ENCODE measurements at regions not wholly inside any gene's neighbourhood (a gene's known extent, or its start where the extent isn't known, plus 50 kb on each side); places are given as distances from the start of the nearest gene placed in this dataset.
"Not testable (repeated sequence)": the region's sequence is repeated elsewhere in the genome, so short reads cannot be mapped to it uniquely, and the experiment has no call there.

DNA sequence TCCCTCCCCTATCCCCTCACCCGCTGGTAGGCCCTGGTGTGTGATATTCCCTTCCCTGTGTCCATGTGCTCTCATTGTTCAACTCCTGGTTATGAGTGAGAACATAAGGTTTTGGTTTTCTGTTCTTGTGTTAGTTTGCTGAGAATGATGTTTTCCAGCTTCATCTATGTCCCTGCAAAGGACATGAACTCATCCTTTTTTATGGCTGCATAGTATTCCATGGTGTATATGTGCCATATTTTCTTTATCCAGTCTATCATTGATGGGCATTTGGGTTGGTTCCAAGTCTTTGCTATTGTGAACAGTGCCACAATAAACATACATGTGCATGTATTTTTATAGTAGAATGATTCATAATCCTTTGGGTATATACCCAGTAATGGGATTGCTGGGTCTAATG, 217.8 kb downstream of the TLE3 start:
- DNase-seq, result not testable (repeated sequence)

DNA sequence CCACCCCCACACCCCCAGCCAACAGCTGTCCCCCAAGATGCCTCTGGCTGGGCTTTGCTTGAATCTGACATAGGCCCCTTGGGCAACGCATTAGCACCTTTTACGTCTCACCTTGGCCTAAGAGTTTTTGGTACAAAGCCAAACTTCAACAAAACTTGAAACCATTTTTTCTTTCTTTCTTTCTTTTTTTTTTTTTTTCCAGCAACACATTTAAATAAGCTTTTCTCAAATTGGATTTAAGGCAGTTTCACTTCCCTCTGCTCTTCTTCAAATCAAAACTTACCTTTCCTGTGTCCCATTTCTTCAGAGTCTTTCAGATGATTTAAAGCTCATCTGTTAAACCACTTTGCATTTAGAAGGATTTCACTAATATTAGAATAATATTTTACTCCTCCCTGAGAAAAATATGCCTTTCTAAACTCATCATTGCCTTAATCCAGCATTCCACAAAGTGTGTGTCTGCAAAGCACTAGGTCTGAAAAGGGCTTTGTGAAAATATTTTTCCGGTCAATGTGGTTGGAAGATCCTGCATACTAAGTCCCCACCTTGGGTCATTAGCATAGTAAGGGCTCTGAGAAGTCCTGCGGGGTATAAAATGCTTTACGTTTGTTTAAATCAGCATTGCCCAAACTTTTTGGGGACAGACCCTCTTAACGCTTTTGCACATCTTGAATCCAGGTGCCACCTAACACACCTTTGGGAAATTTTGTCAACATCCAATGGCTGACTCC, 217.0 kb downstream of the TLE3 start:
- no peak for DNase-seq

DNA sequence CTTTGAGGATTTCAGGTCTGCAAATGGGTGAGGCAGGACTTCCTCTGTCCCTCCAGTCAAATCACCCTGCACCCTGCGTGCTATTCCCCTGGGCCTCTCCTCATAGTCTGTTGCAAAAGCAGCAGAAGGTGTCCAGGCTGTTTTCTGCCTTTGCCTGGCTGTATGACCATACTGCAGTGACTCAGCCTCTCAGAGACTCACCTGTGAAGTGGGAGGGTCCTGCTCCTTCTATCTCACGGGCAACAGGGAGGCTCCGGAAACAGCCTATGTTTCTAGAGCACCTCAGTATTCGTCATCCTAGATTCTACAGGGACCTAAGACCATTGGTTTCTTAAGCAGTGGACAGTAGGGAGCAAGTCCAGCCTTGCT, 216.4 kb downstream of the TLE3 start:
- no peak for DNase-seq

DNA sequence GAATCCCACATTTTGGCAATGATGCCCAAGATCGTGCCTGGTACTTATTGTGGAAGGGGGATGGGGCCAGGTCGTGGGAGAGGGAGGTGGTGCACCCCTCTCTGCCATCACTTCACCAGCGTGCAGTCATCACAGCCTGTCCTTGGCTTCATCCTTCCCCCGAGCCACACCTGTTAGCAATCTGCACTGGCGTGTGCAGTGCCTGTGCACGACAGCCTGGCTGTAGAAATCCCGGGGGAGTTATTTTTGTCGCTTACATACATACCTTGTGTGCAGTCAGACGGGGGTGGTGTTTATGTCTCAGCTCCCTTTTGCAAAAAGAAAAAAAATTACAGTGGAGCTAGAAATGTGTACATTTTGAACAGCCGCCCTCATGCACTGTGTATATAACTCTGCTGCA, 216.0 kb downstream of the TLE3 start:
- DNase-seq, result no peak

DNA sequence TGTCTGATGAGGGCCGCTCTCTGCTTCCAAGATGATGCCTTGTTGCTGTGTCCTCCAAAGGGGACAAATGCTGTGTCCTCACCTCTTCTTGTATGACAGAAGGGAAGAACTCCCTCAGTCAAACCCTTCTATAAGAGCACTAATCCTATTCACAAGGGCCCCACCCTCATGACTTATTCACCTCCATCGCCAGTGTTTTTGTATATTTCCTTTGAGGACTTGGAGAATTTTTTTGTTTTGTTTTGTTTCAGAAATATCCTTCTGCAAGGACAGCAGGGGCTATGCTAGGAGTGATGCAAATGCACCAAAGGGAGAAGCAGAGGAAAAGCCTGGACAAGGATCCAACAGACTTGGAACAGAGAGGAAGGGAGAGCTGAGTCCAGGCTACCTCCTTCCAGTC, 214.4 kb downstream of the TLE3 start:
- no peak for DNase-seq

DNA sequence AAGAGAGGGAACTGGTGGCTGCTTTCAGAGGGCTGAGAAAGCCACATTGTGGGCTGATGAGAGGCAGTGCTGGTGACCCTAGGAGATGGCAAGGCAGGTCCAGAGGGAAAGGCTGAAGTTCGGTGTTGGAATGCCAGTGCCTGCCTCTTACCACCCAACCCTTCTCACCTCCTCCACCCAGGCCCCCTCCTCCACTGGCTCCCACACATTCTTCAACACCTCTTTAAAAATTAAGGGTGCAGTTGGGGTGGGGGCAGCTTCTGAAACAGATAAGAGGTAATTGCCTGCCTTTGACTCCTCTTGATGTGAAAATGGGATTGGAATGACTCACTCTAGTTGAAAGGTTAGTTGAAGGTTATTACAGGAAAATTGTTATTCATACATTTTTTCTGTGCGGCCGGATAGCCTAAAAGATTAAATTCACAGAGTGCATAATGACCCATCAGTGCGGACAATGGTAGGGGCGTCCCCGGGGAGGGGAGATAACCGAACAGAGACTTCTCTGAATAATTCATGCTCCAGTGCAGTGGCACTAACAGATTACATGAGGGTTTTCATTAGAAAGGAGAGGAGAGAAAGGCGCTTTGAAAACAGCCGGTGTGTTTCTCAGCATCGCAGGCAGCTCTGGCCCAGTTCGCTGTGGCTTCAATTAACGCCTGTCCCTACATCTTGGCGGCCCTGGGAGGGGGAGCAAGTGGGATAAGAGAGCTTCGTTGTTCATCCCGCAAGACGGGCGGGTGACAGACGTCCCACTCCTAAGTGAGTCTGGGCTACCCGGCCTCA, 212.4 kb downstream of the TLE3 start:
- no peak for DNase-seq

DNA sequence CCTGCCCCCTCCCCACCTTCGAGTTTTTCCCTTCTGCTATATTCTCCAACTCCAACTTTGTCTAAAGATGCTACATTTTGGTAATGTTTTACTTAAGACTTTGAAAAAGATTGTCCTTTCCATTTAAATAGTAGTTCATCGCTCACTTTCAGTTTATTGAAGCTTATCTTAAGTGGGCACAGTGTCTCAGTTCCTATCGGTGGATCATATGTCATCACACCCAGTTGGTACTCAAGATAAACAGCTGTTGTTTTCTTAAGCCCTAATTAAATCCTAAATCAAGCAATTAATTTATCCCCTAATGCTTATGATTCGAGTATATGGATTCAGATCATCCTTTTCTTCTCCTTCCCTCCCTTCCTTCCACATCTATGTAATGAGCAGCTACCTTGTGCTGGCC, 210.7 kb downstream of the TLE3 start:
- DNase-seq, result no peak

DNA sequence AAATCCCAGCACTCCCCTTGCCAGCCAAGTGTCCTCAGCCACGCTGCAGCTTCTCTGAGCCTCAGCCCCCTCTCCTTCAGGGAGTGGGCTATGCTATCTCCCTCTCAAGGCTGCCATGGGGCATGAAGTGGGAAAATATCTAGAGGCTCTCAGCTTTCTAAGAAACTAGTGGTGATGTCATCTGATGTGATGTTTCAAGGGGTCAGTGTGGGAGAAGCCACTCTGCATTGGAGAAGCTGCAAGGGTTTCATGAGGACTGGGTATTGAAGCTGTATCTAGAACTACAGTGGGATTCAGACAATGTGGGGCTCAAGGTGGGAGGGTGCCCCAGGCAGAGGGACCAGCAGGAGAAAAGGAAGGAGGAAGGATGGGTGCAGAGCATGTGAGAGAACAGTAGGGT, 210.2 kb downstream of the TLE3 start:
- DNase-seq, result no peak

DNA sequence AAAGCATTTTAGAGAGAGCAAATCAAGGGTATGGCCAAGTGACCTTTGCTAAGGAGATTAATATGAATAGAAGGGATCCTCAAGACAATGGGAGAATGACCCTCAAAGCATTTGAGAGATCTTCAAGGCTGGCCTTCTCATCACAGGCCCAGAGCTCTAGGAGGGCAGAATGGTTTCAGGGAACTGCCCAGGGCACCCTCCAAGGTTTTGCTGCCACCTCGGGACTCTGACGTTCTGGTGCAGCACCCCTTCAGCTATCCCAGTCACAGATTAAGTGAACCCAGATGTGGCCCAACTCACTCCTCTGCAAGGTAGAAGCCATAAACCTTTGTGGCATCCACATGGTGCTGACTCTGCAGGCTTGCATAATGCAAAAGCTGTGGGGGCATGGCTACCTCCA, 209.3 kb downstream of the TLE3 start:
- DNase-seq, result no peak

DNA sequence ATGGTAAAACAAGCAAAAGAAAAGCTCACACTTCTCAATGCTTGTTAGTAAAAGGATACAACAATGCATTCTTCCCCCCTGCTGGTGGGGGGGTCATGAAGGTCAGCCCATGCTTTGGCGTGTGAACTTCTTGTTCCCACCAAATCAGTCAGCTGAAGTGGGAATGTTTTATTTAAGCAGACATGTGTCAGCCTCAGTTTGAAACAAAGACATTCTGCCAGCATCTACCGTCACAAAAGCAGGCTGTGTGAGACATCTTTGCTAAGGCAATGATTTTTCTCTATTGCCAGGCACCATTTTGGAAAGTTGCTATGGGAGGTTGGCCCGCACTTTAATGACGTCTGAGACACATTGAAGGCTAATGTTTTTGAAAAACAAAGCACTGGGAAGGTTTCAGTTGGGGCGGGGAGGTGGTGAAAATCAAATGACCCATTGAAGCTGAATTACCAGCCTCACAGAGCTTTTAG, 206.6 kb downstream of the TLE3 start:
- DNase-seq, result no peak

DNA sequence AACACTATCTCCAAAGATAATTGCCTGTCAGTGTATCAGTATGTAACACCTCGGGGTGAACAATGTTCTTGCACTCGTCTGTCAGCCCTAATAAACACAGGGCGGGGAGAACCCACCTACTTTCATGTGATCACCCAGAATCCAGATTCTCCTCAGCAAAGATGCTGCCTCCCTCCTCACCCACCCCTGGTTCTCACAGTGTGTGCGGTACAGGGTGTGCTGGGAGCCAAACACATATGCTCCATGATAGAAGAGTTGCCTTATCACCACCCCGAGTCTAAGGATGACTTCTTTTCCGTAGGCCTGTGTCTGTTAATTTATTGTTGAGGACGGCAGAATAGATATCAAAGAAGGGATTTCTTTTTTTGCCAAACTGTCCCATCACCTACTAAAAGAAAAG, 206.1 kb downstream of the TLE3 start:
- no peak for DNase-seq

DNA sequence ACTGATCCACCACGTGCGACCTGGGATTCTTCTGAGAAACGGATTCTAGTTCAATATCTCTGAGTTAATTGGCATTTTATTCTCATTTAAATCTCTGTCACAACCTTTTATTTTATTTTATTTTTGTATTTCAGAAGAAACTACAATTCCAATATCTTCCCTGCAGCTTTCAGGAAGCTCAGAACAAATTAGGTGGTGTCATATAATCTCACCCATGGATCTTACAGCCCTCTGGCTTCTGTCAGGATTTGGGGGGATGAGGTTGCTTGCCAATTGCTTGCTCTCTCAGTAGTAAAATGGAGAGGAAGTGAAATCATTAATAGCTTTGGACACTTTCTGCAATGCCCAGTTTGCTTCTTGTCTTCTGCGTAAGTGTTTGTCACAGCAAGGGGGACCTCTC, 205.4 kb downstream of the TLE3 start:
- no peak for DNase-seq

DNA sequence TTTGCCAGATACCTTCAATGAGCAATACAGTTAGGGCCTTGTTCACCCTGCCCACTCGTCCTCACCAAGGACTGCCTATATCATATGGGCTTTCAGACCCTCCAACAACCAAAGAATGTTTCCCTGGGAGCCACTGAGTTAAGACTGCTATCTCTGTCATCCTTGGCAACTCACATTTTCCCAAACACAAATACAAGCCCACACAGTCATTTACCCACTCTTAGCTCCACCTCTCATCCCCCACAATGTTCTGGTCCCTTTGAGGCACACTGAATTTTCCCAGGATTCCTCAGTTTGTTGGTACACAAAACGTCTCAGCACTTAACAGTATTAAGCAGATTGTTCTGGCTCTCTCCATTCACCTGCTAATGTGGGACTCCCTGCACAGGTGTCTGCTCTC, 204.6 kb downstream of the TLE3 start:
- DNase-seq, result no peak

DNA sequence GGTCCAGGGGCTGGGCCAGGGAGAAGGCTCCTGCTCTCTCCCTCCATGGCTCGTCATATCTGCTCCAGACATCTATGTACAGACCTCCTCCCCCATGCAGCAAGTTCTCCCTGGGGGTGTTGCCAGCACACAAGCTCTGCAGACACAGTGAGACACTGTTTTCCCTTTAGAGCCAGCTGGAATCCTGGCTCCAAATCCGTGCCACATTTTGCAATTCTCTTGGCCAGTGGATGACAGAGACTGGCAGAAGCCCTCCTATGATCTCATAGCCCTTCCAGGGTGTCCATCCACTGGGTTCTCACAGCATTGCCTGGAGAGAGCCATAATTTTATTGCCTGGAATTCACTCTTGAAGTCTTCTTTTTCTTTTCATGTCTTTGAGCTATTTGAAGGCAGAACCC, 203.9 kb downstream of the TLE3 start:
- no peak for DNase-seq

DNA sequence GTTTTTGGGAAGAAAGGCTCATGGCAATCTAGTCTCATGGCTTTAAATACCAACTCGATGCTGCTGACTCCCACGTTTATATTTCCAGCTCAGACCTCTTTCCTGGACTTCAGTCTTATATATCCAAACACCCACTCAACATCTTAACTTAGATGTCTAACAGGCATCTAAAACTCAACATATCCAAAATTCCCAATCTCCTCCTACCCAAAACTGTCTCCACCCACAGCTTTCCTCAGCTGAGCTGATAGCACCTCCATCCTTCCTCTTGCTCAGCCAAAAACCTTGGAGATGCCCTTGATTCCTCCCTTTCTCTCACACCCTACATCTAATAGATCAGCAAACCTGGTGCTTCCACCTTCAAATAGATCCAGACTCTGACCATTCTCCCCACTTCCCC, 202.5 kb downstream of the TLE3 start:
- DNase-seq, result no peak

DNA sequence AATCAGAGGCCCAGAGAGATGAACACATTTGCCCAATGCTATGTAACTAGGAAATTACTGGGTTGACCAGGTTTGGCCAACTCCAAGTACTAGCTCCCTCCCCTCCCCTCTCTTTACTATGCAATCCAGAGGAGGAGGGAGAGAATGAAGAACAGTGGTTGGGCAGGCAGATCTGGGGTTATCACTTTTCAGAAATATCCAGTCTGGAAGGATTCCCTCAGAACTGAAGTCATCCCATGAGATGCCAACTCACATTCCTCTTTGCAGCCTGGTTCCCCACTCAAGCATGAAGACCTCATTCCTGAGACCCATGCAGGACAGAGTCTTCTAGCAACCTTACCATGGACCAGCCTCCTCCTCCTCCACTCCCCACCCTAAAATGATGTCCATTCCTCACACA, 201.1 kb downstream of the TLE3 start:
- DNase-seq, result no peak

DNA sequence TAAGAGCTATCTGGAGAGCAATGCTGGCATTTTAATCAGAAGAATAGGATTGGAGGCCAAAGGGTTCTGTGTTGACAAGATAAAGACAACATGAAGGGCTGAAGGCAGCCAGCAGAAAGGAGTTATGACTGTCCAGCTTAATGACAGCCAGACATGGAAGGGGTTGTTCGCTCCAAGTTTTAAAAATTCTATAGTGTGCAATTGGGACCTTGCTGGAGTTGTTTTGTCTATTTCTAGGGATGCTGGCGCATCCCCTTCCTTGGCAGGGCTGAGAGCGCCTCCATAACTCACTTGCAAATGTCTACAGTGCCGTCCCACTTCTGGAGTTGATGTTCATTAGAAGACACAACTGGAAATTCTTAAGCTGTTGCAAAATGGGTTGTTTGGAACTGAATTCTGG, 200.7 kb downstream of the TLE3 start:
- DNase-seq, result no peak

DNA sequence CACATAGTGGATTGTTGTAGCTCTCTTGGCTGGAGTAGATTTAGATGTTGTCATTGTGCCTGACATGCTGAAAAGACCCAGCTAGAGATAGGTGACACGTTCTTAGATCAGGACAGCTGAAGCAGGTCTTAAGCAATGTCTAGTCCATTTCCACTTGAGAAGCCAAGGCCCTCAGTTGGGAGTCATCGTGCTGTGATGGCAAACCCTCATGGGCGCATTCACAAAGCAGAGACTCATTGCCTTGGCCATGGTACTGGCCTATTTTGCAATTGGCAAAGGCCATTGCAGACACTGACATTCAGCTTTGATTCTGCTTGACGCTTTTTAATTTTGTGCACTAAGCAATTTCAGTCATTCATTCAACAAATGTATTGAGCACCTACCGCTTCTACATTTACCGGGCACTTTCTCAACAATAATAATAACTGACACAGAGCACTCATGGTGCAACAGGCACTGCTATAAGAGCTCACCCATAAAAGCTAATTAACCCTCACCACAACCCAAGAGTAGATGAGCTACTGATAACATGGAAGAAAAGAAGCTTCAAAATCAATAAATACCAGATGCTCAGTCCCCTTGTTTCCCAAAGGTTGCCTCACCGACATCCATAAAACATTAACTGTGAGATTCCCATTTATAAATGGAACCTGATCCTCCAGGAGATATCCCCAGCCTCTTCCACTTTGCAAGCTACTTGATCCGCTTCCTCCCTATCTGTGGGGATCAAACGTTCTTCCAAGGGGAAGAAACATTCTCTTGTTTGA, 200.1 kb downstream of the TLE3 start:
- DNase-seq, result no peak

DNA sequence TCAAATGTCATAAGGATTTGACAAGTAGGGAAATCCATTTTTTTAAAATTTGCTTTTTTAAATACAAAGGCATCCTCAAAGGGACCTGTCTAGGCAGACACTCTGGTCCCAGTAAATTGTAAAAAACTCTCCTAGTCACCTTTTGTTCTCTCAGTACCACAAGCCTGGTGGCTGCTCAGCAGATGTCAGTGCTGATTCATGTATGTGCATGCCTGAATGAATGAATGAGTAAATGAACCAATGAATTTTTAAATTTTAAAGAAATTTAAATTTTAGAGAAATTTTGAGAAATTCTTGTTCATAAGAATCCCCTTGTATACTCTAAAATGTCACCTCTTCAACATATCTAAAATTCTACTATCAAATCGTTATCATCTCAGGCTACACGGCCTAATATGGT, 199.5 kb downstream of the TLE3 start:
- DNase-seq, result no peak

DNA sequence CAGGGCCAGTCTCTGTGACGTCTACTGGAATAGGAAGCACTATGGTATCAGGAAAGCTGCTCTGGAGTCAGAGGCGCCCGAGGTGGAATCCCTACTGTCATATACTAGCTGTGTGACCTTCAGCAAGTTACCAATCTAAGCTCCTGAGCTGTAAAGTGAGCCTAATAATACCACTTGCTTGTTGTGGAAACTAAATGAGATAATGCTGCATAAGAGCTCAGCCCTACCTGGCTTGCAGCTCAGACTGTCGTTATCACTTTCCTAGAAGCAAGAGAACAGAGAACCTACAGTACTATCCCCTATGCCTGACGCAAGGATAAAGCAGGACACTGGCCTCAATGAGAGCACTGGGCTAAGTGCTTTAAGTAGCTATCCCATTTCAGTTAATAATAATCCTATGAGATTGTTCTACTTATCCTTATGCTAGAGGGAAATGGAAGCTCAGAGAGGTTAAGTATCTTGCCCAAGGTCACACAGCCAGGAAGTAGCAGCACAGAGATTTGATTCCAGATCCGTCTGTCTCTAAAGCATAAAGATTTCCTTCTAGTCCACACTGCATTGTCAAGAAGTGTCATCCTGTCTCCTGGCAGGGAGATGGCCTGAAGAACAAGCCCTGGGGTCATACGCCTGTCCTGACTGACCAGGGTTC, 195.2 kb downstream of the TLE3 start:
- no peak for DNase-seq

DNA sequence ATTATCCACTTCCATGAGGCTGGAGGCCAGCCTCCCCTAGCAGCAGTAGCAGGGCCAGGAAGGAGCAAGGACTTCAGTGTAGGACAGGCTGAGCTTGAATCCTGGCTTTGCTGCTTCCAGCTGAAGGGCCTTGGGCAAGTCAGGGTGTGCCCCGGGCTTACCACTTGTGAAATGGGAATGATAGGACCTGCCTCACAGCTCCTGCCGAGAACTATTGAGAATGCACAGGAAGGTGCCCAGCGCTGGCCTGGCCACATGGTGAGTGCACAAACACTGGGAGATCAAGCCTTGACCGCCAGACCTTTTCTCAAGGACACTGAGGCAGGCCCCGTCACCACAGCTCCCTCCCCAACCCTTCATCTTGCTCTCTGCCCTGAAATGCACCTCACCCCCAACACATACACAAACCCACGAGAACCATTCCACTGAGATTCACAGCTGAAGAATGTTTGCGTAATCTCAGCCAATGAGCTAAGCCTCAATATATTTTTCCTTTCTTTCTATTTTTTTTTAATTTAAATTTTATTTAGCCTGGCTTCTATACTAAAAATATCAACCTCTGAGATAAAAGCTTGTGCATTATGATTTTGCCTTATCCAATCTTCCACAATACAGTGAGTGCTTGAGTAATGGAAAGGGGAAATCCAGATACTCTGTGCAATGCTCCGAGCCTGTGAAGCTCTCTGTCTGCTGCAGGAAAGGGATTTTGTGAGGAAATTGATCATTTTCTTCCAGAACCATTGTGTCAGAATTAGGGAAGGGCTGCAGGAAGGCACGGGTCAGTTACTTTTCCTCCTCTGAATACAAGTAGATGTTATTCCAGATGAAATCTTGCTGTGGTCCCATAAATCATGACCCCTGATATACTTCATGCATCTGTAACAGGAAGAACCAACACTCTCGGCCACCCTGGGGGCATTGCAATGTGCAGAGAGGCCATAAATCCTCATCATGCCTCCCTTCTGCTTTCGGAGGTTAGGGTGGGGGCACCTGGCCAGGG, 193.9 kb downstream of the TLE3 start:
- no peak for DNase-seq
